Mammary epithelial cell (primary cell): ENCODE measurements at regions not wholly inside any gene's neighbourhood (a gene's known extent, or its start where the extent isn't known, plus 50 kb on each side); places are given as distances from the start of the nearest gene placed in this dataset.

Experiments
- EZH2 ChIP-seq: IDR thresholded peaks from 2 replicates; pipeline ENCODE4 v1.6.1; 2012; ENCODE audit warnings: low read length, inconsistent platforms, borderline replicate concordance
- TF ChIP-seq, protein P1 (sequence below), 2 donors: IDR thresholded peaks in 1 of 2; conservative IDR thresholded peaks in 1 of 2; 2 replicates each; pipeline ENCODE4 v1.5.1; 2011 to 2012; ENCODE audit warnings: inconsistent platforms in 2 of 2, low read length in 2 of 2, mild to moderate bottlenecking in 2 of 2, control low read depth in 1 of 2, low read depth in 1 of 2; ENCODE audit not compliant: insufficient read depth in 1 of 2; ENCODE audit errors: extremely low read depth in 1 of 2

DNA sequence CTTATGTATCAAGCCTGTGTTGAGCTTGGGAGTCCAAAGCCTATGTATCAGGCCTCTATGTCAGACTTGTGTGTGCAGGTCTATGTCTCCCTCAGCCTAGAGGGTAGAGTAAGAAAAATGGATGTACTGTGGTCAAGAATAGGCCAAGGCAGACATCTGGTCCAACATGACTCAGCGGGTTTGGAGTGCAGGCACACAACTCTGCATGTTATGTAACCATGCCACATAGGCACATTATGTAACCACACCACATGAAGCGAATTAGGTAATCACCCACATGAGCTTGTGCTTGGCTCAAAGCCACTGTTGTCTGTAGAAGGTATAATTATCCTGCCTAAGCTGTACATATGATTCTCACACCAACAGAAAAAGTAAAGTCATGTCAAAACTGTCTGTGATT is 1190.5 kb upstream of the EYS start:
- TF ChIP-seq EZH2, result no peak
- TF ChIP-seq, protein P1, sequence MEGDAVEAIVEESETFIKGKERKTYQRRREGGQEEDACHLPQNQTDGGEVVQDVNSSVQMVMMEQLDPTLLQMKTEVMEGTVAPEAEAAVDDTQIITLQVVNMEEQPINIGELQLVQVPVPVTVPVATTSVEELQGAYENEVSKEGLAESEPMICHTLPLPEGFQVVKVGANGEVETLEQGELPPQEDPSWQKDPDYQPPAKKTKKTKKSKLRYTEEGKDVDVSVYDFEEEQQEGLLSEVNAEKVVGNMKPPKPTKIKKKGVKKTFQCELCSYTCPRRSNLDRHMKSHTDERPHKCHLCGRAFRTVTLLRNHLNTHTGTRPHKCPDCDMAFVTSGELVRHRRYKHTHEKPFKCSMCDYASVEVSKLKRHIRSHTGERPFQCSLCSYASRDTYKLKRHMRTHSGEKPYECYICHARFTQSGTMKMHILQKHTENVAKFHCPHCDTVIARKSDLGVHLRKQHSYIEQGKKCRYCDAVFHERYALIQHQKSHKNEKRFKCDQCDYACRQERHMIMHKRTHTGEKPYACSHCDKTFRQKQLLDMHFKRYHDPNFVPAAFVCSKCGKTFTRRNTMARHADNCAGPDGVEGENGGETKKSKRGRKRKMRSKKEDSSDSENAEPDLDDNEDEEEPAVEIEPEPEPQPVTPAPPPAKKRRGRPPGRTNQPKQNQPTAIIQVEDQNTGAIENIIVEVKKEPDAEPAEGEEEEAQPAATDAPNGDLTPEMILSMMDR (conservative IDR thresholded peaks at IDR 0.05 in 1 of 2, IDR thresholded peaks at IDR 0.05 in 1 of 2; ENCODE audit: extremely low read depth in 1 of 2, insufficient read depth in 1 of 2, low read depth in 1 of 2, low read length in 2 of 2), result no peak
